DMS153 treated with DMSO at 0.1 percent for 48 hours (cell line): ENCODE measurements at regions not wholly inside any gene's neighbourhood (a gene's known extent, or its start where the extent isn't known, plus 50 kb on each side); places are given as distances from the start of the nearest gene placed in this dataset.
"Not testable (repeated sequence)": the region's sequence is repeated elsewhere in the genome, so short reads cannot be mapped to it uniquely, and the experiment has no call there.

ENCODE experiments used
- DNase-seq: peaks from one replicate; lab custom pipeline; 2025; ENCODE audit not compliant: unreplicated experiment; lab: John Stamatoyannopoulos, UW

DNA sequence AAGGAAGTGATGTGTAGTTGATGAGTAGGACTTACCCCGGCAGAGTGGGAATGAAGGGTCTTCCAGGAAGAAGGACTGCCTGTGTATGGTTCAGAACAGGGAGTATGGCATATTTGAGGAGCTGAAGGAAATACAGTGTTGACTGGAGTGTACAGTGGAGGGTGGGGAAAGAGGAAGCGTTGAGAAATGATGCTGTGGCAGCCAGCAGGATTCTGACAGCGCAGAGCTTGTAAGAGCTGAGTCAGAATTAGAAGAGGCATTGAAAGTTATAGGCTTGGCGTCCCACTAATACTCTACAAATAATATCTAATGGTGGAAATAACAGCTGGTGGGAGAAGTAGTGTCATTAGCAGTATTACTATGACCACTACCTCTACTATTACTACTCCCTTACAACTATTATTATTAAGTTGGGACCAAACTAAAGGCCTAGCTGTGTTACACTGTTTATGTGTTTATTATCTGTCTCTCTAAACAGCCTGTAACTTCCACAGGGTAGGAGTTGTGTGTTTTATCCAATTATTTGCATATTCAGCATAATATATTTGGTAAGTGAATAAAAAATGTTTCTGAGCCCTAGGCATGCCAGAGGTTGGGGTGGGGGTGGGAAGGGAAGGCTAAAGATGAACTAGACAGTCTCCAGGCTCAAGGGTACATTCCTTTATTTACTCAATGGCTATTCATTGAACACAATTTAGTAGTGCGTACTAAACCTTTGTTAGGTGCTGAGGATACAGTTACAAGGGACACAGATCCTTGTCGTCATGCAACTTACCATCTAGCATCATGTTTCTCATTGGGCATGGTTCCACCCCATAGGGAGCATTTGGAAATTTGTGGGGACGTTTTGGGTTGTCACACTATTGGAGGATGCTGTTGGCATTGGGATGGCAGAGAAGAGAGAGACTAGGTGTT is 428.8 kb upstream of the ONECUT1 start:
- DNase-seq = no peak

DNA sequence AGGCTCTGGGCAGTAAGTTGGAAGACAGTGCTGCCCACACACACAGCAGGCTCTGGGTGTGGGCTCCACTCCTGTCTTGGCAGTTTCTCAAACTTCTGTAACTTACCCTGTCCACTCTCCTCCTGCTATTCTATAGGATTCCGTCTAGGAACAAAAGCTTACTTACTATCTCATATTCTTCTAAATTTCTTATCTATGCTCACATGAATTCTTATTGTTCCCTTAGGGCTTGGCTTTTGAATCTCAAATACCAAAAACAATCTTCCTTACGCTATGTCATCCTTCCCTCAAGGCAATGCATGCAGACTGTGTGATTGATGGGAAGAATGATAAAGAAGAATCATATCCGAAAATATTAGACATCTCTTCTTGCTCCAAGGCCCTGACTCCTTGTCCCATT is 425.9 kb upstream of the ONECUT1 start:
- DNase-seq = no peak

DNA sequence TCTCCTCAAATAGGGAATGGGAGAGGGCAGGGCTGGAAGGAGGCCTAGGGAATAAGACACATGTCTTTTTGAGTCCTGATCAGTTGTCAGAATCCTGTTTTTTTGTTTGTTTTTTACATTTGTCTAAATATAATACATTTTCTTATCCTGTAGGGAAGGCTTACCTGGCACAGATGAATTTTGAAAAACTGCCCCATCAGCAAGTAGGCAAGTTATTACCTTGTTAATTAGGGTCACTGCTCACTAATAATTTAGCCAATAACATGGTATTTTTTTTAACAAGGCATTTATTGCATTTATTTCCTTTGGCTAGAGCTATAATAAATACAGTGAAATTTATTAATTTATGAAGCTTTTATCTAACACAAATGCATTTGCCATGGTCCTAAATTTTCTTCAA is 423.2 kb upstream of the ONECUT1 start:
- DNase-seq = no peak

DNA sequence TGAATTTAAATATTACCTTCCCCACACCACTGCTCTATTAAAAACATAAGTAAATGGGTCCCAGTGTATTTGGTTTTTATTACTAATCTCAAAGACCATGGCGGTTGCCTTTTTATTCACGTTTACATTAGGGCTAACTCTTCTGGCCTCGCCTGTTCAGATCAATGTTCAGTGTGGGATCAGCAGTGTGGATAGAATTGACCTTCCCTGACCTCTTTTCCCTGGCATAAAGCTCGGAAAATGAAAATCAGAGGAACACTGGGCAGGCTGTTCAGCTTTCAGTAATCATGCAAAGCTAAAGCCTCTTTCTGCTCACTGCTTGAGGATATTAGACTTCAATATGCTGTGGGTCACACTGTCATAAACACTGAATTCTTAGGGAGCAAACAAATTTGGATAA is 422.6 kb upstream of the ONECUT1 start:
- no peak for DNase-seq

DNA sequence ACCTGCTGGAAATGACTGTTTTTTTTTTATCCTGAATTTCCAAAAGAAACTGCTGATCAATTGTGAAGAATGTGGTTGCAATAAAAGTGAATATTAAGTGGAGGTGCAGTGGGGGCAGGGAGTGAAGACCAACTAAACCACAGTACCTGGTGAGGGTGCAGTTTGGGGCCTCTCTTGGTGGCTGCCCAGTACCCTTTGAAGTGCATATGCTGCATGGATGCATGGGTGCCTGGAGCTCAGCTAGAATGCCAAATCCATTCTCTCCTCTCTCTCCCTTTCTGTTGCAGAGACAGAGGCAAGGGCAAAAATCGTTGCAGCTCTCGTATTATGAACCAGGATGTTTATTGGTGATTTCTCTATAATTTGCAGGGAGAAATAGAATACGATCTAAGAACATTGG is 420.5 kb upstream of the ONECUT1 start:
- no peak for DNase-seq

DNA sequence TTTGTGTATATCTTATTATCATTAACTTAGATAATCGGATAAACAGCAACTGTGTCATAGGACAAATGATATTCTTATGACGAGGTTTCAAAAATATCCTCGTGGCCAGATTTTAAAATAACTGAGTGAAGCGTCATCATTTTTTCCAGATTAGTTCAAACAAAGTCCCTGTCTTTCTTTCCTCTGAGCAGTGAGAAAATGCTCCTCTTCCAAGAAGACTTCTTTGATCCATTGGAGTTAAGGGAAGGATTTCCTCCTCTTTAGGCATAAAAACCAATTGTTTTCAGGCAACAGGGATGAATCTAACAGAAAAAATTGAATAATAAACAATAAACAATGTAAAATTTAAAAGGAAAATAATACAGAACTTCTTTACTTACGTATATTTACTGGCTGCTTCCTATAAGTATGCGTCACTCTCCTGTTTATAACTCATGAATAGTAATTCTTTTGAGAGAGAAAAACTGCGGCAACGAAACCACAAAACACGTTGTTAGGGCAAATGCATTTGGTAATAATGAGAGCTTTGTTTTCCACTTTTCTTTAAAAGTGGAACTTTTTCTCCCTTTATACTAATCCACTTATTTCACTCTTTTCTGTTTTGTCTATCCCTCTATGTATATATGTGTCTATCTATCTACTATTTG is 419.4 kb upstream of the ONECUT1 start:
- no peak for DNase-seq

DNA sequence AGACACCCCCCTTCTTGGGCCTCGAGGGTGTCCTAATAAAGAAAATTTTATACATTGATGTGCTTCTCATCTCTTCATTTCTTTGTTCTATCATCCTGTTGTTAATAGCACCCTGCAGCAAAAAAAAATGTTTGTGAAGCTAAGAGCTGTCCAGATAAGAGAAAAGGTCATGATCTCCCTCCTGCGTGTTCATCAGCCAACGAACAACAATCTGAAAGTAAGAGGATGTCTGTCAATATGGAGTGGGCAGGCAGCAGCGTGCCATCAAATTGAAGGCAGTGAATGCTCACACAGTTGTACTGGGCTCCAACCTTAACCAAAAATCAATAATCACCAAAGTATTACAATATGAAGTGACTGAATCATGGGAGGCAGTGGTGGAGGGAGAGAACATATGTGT is 418.6 kb upstream of the ONECUT1 start:
- no peak for DNase-seq

DNA sequence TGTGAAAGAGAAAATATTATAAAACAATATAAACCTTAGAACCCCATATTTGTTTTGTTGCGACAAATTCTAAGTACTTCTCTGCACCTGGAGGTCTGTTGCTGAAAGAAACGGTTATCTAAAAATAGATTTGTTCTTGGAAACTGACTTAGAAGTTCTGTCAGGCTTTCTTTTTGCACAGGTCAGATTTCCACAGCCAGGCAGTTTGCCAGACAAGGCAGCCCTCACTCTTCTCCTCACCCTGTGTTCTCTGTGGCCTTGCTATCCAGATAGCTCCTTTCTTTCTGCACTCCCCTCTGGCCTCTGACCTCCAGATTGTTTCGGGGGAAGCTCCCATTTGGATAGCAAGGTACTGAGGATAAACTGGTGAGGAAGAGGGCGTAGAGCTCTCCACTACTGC is 413.3 kb upstream of the ONECUT1 start:
- no peak for DNase-seq

DNA sequence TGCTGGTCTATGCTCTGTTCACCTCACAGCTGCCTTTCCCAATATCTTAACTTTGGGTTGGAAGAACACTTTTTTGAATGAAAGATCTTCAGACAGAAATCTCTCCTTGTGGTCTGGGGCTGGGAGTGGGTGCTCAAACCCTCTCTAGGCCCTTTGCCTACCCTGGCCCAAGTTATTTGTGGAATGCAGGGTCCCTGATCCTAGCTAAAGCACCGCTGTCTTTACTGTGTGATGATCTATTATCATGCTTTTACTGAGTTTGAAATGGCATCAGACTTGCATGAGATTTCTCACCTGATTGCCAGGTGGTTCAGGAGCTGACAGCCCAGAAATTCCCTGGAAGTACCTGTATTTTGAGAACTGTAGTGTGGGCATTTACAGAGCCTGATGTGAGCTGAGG is 412.7 kb upstream of the ONECUT1 start:
- no peak for DNase-seq

DNA sequence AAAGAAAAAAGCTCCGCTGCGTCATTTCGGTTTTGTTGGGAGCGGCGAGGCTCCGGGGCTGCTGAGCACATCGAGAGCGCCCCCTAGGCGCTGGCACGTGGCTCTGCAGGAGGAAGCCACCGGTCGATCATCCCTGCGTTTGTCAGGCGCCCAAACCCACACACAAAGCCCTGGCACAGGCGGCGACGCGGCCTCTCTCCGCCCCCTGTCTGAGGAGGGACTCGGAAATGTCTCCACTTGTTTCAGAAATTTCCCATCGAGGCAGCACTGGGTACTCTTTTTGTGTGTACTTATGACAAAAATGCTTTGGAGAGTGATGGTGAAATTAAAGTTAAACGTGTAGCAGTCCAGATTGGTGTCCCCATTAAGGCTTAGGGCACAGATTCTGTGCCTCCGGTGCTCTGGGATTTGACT is 407.3 kb upstream of the ONECUT1 start:
- peak; percentile 8 for DNase-seq

DNA sequence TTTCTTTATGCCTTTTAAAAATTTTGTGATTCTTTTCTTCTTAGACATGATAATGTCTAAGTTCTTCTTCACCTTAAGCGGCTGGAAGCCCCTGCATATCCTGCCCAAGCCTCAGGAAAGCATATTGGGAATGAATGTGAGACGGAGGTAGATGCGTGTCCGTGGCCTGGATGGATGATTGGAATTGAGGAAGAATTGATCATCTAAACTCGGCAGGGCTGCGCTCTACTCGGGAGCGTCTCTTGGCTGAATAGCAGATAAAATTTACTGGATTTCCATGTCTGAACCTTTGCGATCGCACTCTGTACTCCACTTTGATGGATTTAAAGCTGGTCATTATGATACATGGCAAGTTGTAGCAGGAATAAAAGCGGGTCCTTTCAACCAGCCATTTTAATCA is 406.7 kb upstream of the ONECUT1 start:
- DNase-seq = no peak

DNA sequence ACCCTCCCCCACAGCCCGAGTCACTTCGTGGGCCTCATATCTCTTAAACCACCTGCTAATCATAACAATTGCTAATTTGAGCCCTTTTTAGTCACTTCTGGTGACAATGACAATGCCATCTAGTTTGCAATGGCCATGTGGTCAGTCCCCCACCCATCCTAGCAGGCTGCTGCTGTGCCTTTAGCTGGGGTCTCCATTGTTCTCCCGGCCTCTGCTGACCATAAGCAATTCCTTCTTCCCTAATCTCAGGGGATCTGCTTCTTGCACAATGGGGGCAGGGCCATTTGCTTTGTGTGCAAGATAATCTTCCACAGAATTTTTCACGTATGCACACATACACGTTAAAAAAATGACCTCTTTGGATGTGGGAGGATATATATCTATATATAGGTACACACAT is 406.1 kb upstream of the ONECUT1 start:
- DNase-seq = no peak

DNA sequence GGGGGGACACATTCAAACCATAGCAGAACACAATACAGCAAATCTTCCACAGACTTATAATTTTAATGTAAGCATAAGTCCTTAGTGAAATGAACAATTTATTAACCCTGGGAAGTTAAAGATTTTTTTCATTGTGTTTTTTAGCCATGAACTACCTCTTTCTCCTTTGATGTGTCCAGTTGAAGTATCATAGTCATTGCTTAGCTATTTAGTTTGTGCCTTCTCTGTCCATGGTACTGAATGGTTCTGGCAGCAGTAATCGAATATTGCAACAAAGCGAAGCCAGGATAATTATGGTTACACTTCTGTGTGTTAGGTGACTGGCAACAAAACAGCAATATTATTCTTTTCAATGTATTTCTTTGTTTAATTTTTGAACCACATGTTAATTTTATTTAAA is 403.0 kb upstream of the ONECUT1 start:
- no peak for DNase-seq

DNA sequence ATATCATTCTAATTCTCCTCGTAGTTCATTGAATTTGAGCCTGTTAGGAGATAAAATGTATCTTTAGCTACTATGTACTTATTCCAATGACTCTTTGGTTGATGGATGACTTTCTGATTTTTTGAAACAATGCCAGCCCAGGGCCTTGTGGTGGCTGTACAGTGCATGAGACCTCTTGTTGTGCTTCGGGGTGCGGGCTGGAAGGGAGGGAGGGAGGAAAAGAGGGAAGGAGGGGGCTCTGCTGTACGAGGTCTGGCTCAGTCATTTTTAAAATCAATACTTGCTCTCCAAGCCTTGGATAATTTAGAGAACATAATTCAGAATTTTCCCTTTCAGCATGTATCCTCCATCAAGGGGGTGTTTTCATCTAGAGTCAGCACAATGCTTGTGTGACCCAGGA is 399.7 kb upstream of the ONECUT1 start:
- no peak for DNase-seq

DNA sequence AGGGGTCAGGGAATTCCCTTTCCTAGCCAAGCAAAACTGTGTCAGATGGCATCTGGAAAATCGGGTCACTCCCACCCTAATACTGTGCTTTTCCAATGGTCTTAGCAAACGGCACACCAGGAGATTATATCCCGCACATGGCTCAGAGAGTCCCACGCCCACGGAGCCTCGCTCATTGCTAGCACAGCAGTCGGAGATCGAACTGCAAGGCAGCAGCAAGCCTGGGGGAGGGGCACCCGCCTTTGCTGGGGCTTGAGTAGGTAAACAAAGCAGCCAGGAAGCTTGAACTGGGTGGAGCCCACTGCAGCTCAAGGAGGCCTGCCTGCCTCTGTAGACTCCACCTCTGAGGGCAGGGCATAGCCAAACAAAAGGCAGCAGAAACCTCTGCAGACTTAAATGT is 393.3 kb upstream of the ONECUT1 start:
- not testable (repeated sequence) for DNase-seq

DNA sequence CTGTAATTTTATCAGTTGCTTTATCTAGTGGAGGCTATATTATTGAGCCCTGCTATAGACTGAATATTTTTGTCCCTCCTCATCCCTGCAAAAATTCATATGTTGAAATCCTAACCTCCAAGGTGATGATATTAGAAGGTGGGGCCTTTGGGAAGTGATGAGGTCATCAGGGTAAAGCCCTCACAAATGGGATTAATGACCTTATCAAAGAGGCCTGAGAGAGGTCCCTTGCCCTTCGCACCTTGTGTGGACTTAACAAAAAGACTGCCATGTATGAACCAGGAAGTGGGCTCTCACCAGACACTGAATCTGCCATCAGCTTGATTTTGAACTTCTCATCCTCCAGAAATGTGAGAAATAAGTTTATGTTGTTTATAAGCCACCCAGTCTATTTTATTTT is 381.4 kb upstream of the ONECUT1 start:
- no peak for DNase-seq

DNA sequence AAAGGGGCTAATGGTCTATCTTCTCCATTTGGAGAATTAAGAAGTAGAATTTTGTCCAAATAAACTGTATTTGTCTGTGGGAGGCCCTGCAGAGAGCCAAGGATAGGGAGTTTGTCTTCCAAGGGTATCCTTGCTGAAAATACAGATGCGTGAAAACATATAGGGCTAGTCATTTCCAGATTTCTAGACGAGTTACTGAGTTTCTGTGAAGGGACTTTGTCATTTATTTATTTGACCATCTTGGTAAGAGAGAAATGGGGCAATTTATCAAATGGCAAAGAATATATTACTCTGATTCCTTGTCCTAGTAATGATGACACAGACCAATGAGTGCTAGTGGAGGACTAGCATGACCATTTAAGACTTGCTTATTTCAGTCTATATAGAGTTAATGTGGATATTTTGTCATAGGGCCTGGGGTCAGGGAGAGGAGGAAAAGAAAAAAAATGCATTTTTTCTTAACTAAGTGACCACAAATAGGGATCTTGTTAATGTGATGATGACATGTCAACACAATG is 376.6 kb upstream of the ONECUT1 start:
- DNase-seq = no peak

DNA sequence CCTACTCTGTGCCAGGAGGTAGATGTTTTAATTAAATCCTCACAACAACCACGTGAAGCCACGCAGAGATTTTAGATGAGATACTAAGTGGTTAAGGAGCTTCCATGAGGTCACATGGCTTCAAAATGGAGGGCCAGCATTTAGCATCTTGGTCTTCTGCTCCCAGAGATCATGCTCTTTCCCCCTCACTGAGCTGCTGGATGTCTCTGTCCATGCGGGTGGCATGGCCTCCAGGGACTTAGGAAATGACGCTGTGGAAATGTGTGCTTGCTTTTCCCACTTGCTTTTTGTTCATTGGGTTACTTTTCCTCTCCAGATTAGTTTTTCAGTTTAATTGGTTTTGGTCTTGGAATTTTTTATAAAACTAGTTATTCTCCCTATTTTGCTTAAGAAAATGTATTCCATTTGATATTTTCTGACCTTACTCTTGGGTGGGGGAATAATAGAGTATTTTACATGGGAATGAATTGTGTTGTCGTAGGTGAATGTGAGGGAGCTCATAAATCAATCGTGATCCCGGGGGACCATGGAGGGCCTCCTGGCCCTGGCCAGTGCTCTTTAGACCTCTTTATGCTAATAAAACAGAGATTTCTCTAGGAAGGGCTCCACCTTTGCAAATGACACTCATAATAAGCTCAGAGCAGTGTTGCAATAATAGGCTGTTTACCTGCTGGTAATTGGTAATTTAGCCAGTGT is 376.0 kb upstream of the ONECUT1 start:
- DNase-seq = no peak

DNA sequence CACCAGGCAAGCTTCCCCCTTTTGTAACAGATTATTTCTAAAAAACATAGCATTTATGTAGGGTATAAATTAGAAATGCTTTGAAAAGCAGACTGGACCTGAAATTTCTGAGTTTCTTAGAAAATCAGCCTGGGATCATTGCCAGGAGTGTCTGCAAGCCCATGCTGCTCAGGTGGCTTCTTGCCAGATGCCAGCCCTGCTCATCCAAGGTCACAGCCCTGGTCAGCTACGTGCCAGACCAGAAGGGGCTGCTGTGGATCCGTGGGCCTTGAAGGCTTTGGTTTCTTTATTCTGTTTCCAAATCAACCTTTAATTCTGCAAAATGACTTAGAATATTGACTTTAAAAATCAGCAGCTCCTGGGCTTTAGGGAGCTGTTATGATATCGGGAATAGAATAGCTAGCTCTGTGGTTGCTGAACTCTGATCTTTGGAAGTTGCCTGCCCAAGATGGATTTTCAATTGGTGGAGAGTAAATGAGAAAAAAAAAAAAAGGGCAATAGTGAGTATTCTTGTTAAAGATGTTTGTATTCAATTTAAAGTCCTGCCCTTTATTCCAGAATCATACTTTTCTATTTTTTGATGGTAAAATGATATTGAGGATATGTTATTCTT is 370.1 kb upstream of the ONECUT1 start:
- DNase-seq = no peak

DNA sequence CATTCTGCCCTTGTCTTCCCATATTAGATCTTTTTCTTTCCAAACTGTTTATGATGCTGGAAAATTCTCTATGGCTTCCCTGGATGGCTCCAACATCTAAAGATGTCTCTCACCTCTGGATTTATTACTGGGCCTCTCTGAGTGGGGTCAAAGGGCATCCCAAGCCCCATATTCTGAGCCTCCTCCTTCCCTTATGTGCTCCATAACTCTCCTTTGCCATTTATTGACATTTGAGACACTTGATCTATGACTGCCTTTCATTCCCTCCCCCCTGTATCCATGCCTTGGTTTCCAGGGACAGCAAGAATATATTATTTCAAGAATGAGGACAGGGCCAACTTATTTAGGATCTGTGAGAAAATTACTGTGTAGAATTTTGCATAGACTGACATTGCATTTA is 369.3 kb upstream of the ONECUT1 start:
- no peak for DNase-seq

DNA sequence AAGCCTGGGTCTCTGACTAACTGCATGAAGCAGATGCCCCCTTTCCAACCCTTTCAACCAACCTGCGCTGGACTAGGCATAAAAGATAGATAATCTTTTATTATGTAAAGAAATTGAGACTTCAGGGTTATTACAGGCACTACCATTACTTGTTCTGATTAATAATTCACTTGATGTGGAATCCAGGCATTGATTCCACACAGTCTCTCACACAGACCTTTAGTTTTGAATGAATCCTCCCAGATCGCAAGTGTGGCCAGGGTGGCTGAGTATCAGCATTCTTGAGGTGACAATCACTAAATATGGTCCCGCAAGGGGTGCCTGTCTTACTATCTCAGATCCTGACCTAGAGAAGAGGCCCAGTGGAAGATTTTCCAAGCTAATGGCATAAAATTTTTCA is 368.9 kb upstream of the ONECUT1 start:
- no peak for DNase-seq
